A673 (cell line): ENCODE measurements at regions not wholly inside any gene's neighbourhood (a gene's known extent, or its start where the extent isn't known, plus 50 kb on each side); places are given as distances from the start of the nearest gene placed in this dataset.

Source experiments
- BruUV-seq: library from RNA; stranded (reverse); fragments of 400-500 nt; replicated peaks from 2 replicates; lab custom pipeline; 2021; lab: Mats Ljungman, UMichigan
- CTCF ChIA-PET: fragments of 300-600 bp; sonication (Branson Sonifier 250); formaldehyde crosslinking; loops from one replicate; lab custom pipeline; 2022; ENCODE audit warnings: antibody characterized with exemption; lab: Charles Lee
- POLR2A ChIA-PET: fragments of 300-600 bp; sonication (Branson Sonifier 250); formaldehyde crosslinking; loops from one replicate; lab custom pipeline; 2022; ENCODE audit warnings: antibody characterized with exemption; ENCODE audit not compliant: low non-redundant PET; lab: Charles Lee
- DNase-seq: peaks from one replicate; pipeline ENCODE4 v3.0.0-alpha.2; 2015; ENCODE audit warnings: low spot score
- H3K27ac ChIP-seq: fragments of 200-600 bp; sonication (generic); 2 replicates; pipeline ENCODE4 v1.5.1; 2016; ENCODE audit warnings: mixed run types, low read depth, mild to moderate bottlenecking, mixed read lengths, antibody characterized with exemption, low read length; ENCODE audit not compliant: poor library complexity, severe bottlenecking
- H3K27me3 ChIP-seq: fragments of 200-600 bp; sonication (generic); replicated peaks from 2 replicates; pipeline ENCODE4 v1.6.1; 2017; ENCODE audit warnings: mixed run types, low read depth, mild to moderate bottlenecking, mixed read lengths, antibody characterized with exemption, low read length; ENCODE audit not compliant: insufficient read depth, poor library complexity
- H3K36me3 ChIP-seq: fragments of 200-600 bp; sonication (generic); 2 replicates; pipeline ENCODE4 v1.6.1; 2016; ENCODE audit warnings: mixed run types, mild to moderate bottlenecking, mixed read lengths, antibody characterized with exemption, low read length; ENCODE audit not compliant: insufficient read depth, poor library complexity, severe bottlenecking
- H3K4me1 ChIP-seq: fragments of 200-600 bp; sonication (generic); 2 replicates; pipeline ENCODE4 v1.6.1; 2017; ENCODE audit warnings: mixed run types, mild to moderate bottlenecking, mixed read lengths, antibody characterized with exemption, low read length; ENCODE audit not compliant: insufficient read depth, poor library complexity, severe bottlenecking
- H3K4me3 ChIP-seq: fragments of 200-600 bp; sonication (generic); 2 replicates; pipeline ENCODE4 v1.5.1; 2016; ENCODE audit warnings: low read depth, mixed run types, mild to moderate bottlenecking, mixed read lengths, low read length; ENCODE audit not compliant: poor library complexity, severe bottlenecking
- H3K9me3 ChIP-seq: fragments of 200-600 bp; sonication (generic); 2 replicates; pipeline ENCODE4 v1.6.1; 2016; ENCODE audit warnings: mixed run types, low read depth, mild to moderate bottlenecking, mixed read lengths, antibody characterized with exemption, low read length; ENCODE audit not compliant: poor library complexity, severe bottlenecking
- CTCF ChIP-seq: fragments of 300-800, 200-600 bp; sonication (generic); conservative IDR thresholded peaks from 2 replicates; pipeline ENCODE4 v1.5.1; 2017; ENCODE audit warnings: low read depth, mild to moderate bottlenecking, antibody characterized with exemption, low read length, moderate library complexity, mixed read lengths
- EZH2 ChIP-seq: fragments of 200-600 bp; sonication (generic); IDR thresholded peaks from 2 replicates; pipeline ENCODE4 v1.6.1; 2017; ENCODE audit warnings: borderline replicate concordance, low read depth, mild to moderate bottlenecking, mixed read lengths, antibody characterized with exemption, low read length; ENCODE audit not compliant: poor library complexity, severe bottlenecking
- intact Hi-C: fragments of 100-400 bp; cut with micrococcal nuclease; formaldehyde crosslinking; loops from one replicate; pipeline ENCODE4 v1.10.0; 2022; ENCODE audit not compliant: unreplicated experiment

- Histone ChIP-seq H3K27me3 (no peaks in the 10 kb centered on the region), H3K9me3 (peaks cover 17% of the 10 kb centered on the region), H3K36me3 (no peaks in the 10 kb centered on the region), H3K4me3 (no peak overlapping the region), H3K27ac (no peak overlapping the region), H3K4me1 (peaks cover 13% of the 10 kb centered on the region)
- intact Hi-C loops, result no loop called here
- ChIA-PET CTCF (no interaction called here), POLR2A (no interaction called here)
- BruUV-seq, result no TSS peak
- TF ChIP-seq EZH2 (no peak), CTCF (no peak)
- no peak for DNase-seq
These were observed 86.6 kb upstream of the HES1 start for GRCh38 chr3:194049394-194049793.

GRCh38 chr3:194050782-194051320 lies 85.1 kb upstream of the HES1 start:
- no peaks in the 10 kb centered on the region for H3K27me3 ChIP-seq
- peaks cover 24% of the 10 kb centered on the region for H3K4me1 ChIP-seq
- intact Hi-C loops, result no loop called here
- H3K9me3 ChIP-seq, result peaks cover 17% of the 10 kb centered on the region
- no peaks in the 10 kb centered on the region for H3K36me3 ChIP-seq
- CTCF ChIA-PET, result no interaction called here
- no peak for DNase-seq
- no peak overlapping the region for H3K4me3 ChIP-seq
- no peak overlapping the region for H3K27ac ChIP-seq
- POLR2A ChIA-PET, result no interaction called here
- no TSS peak for BruUV-seq
- no peak for TF ChIP-seq CTCF
- no peak for TF ChIP-seq EZH2

GRCh38 chr3:194051366-194052149 lies 84.4 kb upstream of the HES1 start:
- no TSS peak for BruUV-seq
- TF ChIP-seq EZH2 (no peak), CTCF (no peak)
- peaks cover 24% of the 10 kb centered on the region for H3K4me1 ChIP-seq
- H3K9me3 ChIP-seq, result peaks cover 17% of the 10 kb centered on the region
- no peaks in the 10 kb centered on the region for H3K36me3 ChIP-seq
- no peak overlapping the region for H3K4me3 ChIP-seq
- DNase-seq, result no peak
- ChIA-PET CTCF (no interaction called here), POLR2A (no interaction called here)
- no peaks in the 10 kb centered on the region for H3K27me3 ChIP-seq
- H3K27ac ChIP-seq, result no peak overlapping the region
- intact Hi-C loops, result no loop called here
